Neural cell (in vitro differentiated cells): ENCODE measurements at regions not wholly inside any gene's neighbourhood (a gene's known extent, or its start where the extent isn't known, plus 50 kb on each side); places are given as distances from the start of the nearest gene placed in this dataset.

Experiments
- MXI1 ChIP-seq: fragments of 450-650 bp; conservative IDR thresholded peaks from 2 replicates; pipeline ENCODE4 v1.6.1; 2014; ENCODE audit warnings: antibody characterized with exemption, mild to moderate bottlenecking; ENCODE audit not compliant: poor library complexity, severe bottlenecking
- RAD21 ChIP-seq: fragments of 450-650 bp; conservative IDR thresholded peaks from 2 replicates; pipeline ENCODE4 v1.6.1; 2014; ENCODE audit warnings: antibody characterized with exemption, mild to moderate bottlenecking, moderate library complexity
- TAF1 ChIP-seq: IDR thresholded peaks from 2 replicates; pipeline ENCODE4 v1.6.1; 2012; ENCODE audit warnings: low read depth

DNA sequence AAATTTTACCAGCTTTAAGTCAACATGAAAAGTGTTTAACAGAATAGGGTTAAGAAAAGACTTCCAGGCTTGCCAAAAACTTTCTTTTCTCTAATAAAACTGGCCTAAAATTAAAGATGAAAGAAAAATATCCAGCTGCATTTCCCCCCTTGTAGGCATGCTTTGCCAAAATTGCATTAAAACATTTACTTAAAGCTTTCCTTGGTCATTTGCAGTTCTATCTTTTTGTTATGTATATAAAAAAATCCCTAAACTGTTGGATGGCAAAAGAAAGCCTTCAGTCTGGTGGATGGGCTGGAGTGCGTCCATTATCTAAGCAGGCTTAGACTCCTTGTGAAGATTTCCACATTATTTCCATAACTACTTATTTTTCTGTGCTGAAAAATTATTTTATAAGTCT lies 105.4 kb upstream of the DSEL start:
- TF ChIP-seq TAF1 = no peak
- TF ChIP-seq RAD21 = no peak
- TF ChIP-seq MXI1 = no peak
